ENCODE measurements at regions not wholly inside any gene's neighbourhood (a gene's known extent, or its start where the extent isn't known, plus 50 kb on each side); places are given as distances from the start of the nearest gene placed in this dataset.

GRCh38 chr1:190667914-190668313 is 190.2 kb upstream of the BRINP3 start:
- Histone ChIP-seq H3K9me3 (ENCODE audit: control insufficient read depth, insufficient read depth, low read length) (no peaks in the 10 kb centered on the region), H2AK9ac (replicated peaks; ENCODE audit: low read depth, low read length, poor library complexity) (no peak overlapping the region), H3K18ac (ENCODE audit: low read depth, low read length) (no peak overlapping the region), H2BK5ac (ENCODE audit: low read depth, low read length, poor library complexity, severe bottlenecking) (no peak overlapping the region), H2BK120ac (ENCODE audit: low read depth, low read length) (no peak overlapping the region), H3K36me3 (ENCODE audit: control insufficient read depth, insufficient read depth, low read length) (no peaks in the 10 kb centered on the region), H3K4me2 (ENCODE audit: low read depth, low read length) (no peak overlapping the region), H2AK5ac (ENCODE audit: low read depth, low read length) (no peak overlapping the region), H4K91ac (ENCODE audit: insufficient read depth, low read depth, low read length) (no peak overlapping the region), H3K4ac (ENCODE audit: low read depth, low read length) (no peak overlapping the region), H2BK20ac (ENCODE audit: low read depth, low read length) (no peak overlapping the region), H3K27me3 (ENCODE audit: control insufficient read depth, insufficient read depth, low read length) (no peaks in the 10 kb centered on the region), H4K5ac (ENCODE audit: low read depth, low read length) (no peak overlapping the region), H3K4me3 (ENCODE audit: insufficient read depth, low read depth, low read length) (no peak overlapping the region), H4K8ac (ENCODE audit: low read depth in 2 of 2, low read length in 2 of 2) (no peak overlapping the region), H3K9me1 (ENCODE audit: insufficient read depth, low read length) (no peaks in the 10 kb centered on the region), H2AFZ (replicated peaks; ENCODE audit: low read length, poor library complexity) (no peak overlapping the region), H3K79me1 (ENCODE audit: low read depth in 1 of 2, low read length in 2 of 2) (no peaks in the 10 kb centered on the region), H3K27ac (ENCODE audit: insufficient read depth, low read length) (no peak overlapping the region), H2BK15ac (ENCODE audit: low read depth, low read length) (no peak overlapping the region), H3K9ac (ENCODE audit: low read depth, low read length) (no peak overlapping the region), H3K4me1 (ENCODE audit: control insufficient read depth, insufficient read depth, low read length) (no peaks in the 10 kb centered on the region), H3K14ac (replicated peaks; ENCODE audit: low read depth, low read length) (no peak overlapping the region), H4K20me1 (ENCODE audit: insufficient read depth, low read length) (no peaks in the 10 kb centered on the region), H3K23ac (ENCODE audit: low read depth, low read length) (no peak overlapping the region), H3K56ac (ENCODE audit: extremely low read depth, insufficient read depth, low read length) (no peak overlapping the region; the same call in 1 of the 2 replicates)
- DNase-seq = no peak
- ChIA-PET CTCF (no interaction called here), POLR2A (ENCODE audit: unreplicated experiment) (no interaction called here)
- no peak for ATAC-seq (ENCODE audit: low read depth)
- TF ChIP-seq, protein P1, sequence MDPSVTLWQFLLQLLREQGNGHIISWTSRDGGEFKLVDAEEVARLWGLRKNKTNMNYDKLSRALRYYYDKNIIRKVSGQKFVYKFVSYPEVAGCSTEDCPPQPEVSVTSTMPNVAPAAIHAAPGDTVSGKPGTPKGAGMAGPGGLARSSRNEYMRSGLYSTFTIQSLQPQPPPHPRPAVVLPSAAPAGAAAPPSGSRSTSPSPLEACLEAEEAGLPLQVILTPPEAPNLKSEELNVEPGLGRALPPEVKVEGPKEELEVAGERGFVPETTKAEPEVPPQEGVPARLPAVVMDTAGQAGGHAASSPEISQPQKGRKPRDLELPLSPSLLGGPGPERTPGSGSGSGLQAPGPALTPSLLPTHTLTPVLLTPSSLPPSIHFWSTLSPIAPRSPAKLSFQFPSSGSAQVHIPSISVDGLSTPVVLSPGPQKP (IDR thresholded peaks at IDR 0.05; ENCODE audit: borderline replicate concordance, low read depth, low read length) = no peak
- TF ChIP-seq MAZ (IDR thresholded peaks at IDR 0.05; ENCODE audit: borderline replicate concordance, low read depth, low read length) = no peak
- no peak for TF ChIP-seq BHLHE40 (IDR thresholded peaks at IDR 0.05; ENCODE audit: low read depth, low read length)
- TF ChIP-seq POLR2A (IDR thresholded peaks at IDR 0.05; ENCODE audit: low read depth, low read length) = no peak
- TF ChIP-seq CEBPB (IDR thresholded peaks at IDR 0.05; ENCODE audit: low read depth, low read length) = no peak
- no peak for TF ChIP-seq RFX5 (IDR thresholded peaks at IDR 0.05; ENCODE audit: low read depth, low read length)
- TF ChIP-seq NFE2L2 (IDR thresholded peaks at IDR 0.05; ENCODE audit: low read depth, low read length) = no peak
- no peak for TF ChIP-seq MXI1 (IDR thresholded peaks at IDR 0.05; ENCODE audit: borderline replicate concordance, low read depth, low read length)
- TF ChIP-seq SMC3 (IDR thresholded peaks at IDR 0.05; ENCODE audit: low read depth, low read length) = no peak
- TF ChIP-seq MAFK (IDR thresholded peaks at IDR 0.05; ENCODE audit: low read depth, low read length) = no peak
- no peak for TF ChIP-seq RAD21 (IDR thresholded peaks at IDR 0.05; ENCODE audit: low read length)
- TF ChIP-seq FOS (IDR thresholded peaks at IDR 0.05; ENCODE audit: low read depth, low read length) = no peak
- TF ChIP-seq CHD1 (IDR thresholded peaks at IDR 0.05; ENCODE audit: low read depth, low read length) = no peak
- TF ChIP-seq, protein P2, sequence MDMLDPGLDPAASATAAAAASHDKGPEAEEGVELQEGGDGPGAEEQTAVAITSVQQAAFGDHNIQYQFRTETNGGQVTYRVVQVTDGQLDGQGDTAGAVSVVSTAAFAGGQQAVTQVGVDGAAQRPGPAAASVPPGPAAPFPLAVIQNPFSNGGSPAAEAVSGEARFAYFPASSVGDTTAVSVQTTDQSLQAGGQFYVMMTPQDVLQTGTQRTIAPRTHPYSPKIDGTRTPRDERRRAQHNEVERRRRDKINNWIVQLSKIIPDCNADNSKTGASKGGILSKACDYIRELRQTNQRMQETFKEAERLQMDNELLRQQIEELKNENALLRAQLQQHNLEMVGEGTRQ (IDR thresholded peaks at IDR 0.05; ENCODE audit: low read depth, low read length) = no peak
- no peak for TF ChIP-seq RCOR1 (IDR thresholded peaks at IDR 0.05; ENCODE audit: insufficient replicate concordance, low read length)
- TF ChIP-seq, protein P3, sequence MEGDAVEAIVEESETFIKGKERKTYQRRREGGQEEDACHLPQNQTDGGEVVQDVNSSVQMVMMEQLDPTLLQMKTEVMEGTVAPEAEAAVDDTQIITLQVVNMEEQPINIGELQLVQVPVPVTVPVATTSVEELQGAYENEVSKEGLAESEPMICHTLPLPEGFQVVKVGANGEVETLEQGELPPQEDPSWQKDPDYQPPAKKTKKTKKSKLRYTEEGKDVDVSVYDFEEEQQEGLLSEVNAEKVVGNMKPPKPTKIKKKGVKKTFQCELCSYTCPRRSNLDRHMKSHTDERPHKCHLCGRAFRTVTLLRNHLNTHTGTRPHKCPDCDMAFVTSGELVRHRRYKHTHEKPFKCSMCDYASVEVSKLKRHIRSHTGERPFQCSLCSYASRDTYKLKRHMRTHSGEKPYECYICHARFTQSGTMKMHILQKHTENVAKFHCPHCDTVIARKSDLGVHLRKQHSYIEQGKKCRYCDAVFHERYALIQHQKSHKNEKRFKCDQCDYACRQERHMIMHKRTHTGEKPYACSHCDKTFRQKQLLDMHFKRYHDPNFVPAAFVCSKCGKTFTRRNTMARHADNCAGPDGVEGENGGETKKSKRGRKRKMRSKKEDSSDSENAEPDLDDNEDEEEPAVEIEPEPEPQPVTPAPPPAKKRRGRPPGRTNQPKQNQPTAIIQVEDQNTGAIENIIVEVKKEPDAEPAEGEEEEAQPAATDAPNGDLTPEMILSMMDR (conservative IDR thresholded peaks at IDR 0.05; ENCODE audit: low read depth, low read length) = no peak
- dilution Hi-C loops (cut with HindIII; ENCODE audit: low sequenced_read_pairs, unreplicated experiment) (no loop called here), intact Hi-C loops (cut with micrococcal nuclease) (no loop called here), in situ Hi-C loops (cut with MboI; ENCODE audit: low sequenced_read_pairs) (no loop called here)
- no TSS peak for BruUV-seq (replicated peaks)

All from IMR-90 (cell line).